ENCODE measurements at regions not wholly inside any gene's neighbourhood (a gene's known extent, or its start where the extent isn't known, plus 50 kb on each side); places are given as distances from the start of the nearest gene placed in this dataset.

DNA sequence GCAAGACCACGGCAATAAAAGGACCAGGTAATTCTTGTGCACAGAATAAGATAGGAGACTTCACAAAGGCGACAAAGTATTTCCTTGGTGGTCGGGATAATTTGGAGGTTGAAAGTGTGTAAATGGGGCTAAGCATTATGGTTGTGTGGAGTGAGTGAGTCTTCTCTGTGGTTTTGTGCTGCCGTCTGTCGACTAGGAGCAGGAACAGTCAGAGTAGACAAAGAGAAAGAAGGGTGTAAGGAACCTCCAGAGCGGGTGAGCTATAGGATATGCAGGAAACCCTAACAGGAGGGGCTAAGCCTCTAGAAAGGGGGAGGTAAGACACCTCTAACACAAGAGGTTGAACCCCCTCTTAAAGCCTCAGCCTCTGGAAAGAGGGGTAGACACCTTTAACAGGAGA, 201.6 kb downstream of the SH2D4B start:
- no peak for TF ChIP-seq EGR1 (IDR thresholded peaks at IDR 0.05; ENCODE audit: borderline replicate concordance in 1 of 2, low read depth in 2 of 2, low read length in 2 of 2)
- TF ChIP-seq, protein P1, sequence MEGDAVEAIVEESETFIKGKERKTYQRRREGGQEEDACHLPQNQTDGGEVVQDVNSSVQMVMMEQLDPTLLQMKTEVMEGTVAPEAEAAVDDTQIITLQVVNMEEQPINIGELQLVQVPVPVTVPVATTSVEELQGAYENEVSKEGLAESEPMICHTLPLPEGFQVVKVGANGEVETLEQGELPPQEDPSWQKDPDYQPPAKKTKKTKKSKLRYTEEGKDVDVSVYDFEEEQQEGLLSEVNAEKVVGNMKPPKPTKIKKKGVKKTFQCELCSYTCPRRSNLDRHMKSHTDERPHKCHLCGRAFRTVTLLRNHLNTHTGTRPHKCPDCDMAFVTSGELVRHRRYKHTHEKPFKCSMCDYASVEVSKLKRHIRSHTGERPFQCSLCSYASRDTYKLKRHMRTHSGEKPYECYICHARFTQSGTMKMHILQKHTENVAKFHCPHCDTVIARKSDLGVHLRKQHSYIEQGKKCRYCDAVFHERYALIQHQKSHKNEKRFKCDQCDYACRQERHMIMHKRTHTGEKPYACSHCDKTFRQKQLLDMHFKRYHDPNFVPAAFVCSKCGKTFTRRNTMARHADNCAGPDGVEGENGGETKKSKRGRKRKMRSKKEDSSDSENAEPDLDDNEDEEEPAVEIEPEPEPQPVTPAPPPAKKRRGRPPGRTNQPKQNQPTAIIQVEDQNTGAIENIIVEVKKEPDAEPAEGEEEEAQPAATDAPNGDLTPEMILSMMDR (IDR thresholded peaks at IDR 0.05 in 2 of 3, conservative IDR thresholded peaks at IDR 0.05 in 1 of 3; ENCODE audit: control insufficient read depth in 2 of 3, extremely low read depth in 1 of 3, insufficient read depth in 1 of 3, low read depth in 3 of 3, low read length in 3 of 3): no peak
- no peak for TF ChIP-seq SRF (IDR thresholded peaks at IDR 0.05; ENCODE audit: low read depth in 2 of 2, low read length in 2 of 2)
- no peak for TF ChIP-seq JUNB (IDR thresholded peaks at IDR 0.05)
- TF ChIP-seq HDAC2 (IDR thresholded peaks at IDR 0.05): no peak
- no peak for TF ChIP-seq MYC (IDR thresholded peaks at IDR 0.05; ENCODE audit: insufficient read depth, insufficient read length, insufficient replicate concordance, low read length, severe bottlenecking)
- no peak for TF ChIP-seq EP300 (IDR thresholded peaks at IDR 0.05; ENCODE audit: borderline replicate concordance in 1 of 2, control insufficient read depth in 1 of 2, low read depth in 2 of 2, low read length in 2 of 2)
- no peak for TF ChIP-seq ZNF24 (IDR thresholded peaks at IDR 0.05)
- TF ChIP-seq, protein P2, sequence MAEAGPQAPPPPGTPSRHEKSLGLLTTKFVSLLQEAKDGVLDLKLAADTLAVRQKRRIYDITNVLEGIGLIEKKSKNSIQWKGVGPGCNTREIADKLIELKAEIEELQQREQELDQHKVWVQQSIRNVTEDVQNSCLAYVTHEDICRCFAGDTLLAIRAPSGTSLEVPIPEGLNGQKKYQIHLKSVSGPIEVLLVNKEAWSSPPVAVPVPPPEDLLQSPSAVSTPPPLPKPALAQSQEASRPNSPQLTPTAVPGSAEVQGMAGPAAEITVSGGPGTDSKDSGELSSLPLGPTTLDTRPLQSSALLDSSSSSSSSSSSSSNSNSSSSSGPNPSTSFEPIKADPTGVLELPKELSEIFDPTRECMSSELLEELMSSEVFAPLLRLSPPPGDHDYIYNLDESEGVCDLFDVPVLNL (IDR thresholded peaks at IDR 0.05; ENCODE audit: low read depth, low read length): no peak
- TF ChIP-seq HCFC1 (IDR thresholded peaks at IDR 0.05; ENCODE audit: low read length): no peak
- TF ChIP-seq POLR2A (IDR thresholded peaks at IDR 0.05; ENCODE audit: low read depth, low read length): no peak
- TF ChIP-seq SMC3 (IDR thresholded peaks at IDR 0.05; ENCODE audit: borderline replicate concordance, low read length): no peak
- no peak for TF ChIP-seq YY1 (IDR thresholded peaks at IDR 0.05; ENCODE audit: low read depth, low read length)
